Lower leg skin (tissue), 3 donors: ENCODE measurements at regions not wholly inside any gene's neighbourhood (a gene's known extent, or its start where the extent isn't known, plus 50 kb on each side); places are given as distances from the start of the nearest gene placed in this dataset.

ENCODE experiments used
- CTCF ChIP-seq, 3 donors: fragments of 450-650 bp; IDR thresholded peaks; one replicate each; pipeline ENCODE4 v1.5.1; 2016; ENCODE audit warnings: antibody characterized with exemption in 3 of 3, mild to moderate bottlenecking in 3 of 3, moderate library complexity in 2 of 3
- POLR2A ChIP-seq, 2 donors: fragments of 450-650 bp; IDR thresholded peaks; one replicate each; pipeline ENCODE4 v1.6.1; 2016 to 2017; ENCODE audit warnings: antibody characterized with exemption in 2 of 2, mild to moderate bottlenecking in 1 of 2, moderate library complexity in 1 of 2

GRCh38 chr6:99867026-99867425, 127.0 kb downstream of the MCHR2 start:
- TF ChIP-seq CTCF (IDR thresholded peaks at IDR 0.05), result no peak
- no peak for TF ChIP-seq POLR2A (IDR thresholded peaks at IDR 0.05)
